NOMO-1 treated with DMSO at 0.1 percent for 48 hours (cell line): ENCODE measurements at regions not wholly inside any gene's neighbourhood (a gene's known extent, or its start where the extent isn't known, plus 50 kb on each side); places are given as distances from the start of the nearest gene placed in this dataset.
"Not testable (repeated sequence)": the region's sequence is repeated elsewhere in the genome, so short reads cannot be mapped to it uniquely, and the experiment has no call there.

Experiments used
- DNase-seq: peaks from one replicate; lab custom pipeline; 2025; ENCODE audit not compliant: unreplicated experiment; lab: John Stamatoyannopoulos, UW

DNA sequence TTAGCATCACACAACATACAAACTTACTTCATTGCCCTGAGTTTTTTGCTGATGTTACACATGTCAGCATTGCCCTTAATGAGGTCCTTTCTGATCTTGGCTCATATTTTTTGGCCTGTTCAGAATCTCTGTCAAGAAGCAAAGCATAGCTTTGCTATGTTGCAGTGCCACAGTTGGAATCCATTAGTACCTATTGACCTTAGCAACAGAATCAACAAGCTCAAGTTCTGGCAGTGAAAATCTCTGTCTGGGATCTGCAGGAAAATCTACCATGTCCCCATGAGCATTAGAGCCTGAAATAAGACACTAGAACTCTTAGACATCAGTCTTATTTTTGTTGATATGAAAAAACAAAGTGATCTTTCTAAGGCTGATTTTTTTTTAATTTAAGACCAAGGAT, 105.6 kb upstream of the FHL2 start:
- no peak for DNase-seq

DNA sequence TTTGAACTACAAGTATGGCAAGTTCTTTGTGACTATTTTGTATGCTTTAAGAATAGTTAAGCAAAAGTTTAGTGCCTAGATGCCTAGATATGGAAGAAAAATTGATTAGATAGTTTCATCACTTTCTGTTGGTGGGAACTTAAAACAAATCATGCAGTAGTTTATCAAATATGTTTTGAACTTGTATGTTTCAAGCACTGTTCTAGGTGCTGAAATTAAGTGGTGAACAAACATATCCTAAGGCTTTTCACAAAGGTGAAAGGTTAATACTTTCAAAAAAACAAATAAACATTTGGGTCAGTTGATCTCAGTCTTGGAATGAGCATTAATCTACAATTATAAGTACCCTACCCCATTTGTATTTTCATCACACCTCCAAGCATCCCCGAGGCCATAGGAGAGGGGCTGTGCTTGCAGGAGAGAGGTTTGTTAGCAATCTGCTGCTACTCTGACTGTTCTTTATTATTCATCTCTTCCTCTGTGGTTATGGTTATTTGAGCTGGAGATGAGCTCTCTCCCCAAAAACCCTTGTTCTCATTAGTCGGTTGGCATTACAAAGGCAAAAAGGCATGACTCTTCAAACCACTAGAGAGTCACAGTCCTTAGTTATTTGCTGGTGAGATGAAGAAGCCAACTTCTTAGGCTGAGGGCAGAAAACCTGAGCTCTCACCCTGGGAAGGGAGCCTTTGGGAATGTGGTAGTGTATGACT, 103.9 kb upstream of the FHL2 start:
- no peak for DNase-seq

DNA sequence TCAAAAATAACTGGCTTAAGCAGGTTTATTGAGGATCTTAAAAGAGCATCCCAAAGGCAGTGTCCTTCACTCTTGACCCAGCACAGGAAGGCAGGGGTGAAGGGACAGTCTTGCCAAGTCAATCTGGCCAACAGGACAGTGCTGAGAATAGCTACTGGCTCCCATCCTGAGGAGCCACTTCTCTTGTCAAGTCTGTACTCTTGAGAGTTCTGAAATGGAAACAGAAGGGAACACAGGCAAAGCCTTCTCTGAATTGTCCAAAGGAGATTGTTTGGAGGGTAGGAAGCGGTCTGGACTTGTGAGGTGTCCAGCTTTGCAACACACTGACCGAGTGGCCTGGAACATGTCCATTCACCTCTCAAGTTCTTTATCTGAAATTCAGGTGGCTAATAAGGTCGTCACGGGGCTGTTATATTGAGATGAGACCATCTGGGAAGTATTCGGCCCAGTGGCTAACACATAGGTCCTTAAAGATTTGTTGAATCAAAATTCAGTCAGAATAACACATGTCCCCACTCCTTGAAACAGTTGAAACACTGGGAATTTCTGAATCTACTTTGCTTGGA, 99.5 kb upstream of the FHL2 start:
- DNase-seq: no peak

DNA sequence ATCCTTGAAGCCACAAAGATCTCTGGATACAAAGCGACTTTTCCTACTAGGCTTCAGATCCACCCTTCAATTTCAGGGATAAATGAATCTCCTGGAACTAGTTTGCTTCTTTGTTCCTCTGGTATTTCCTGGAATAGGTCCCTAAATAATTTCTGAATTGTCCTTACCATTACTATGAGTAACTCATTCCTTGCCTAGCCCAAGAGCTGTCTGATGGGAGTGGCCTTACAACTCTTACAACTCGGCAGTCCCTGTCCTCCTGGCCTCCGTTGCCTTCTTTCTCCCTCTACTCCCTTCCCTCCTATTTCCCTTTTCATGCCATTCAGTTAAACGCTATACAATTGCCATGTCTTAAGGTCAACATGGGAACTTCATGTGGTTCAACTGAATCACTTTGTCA, 98.2 kb upstream of the FHL2 start:
- DNase-seq: no peak

DNA sequence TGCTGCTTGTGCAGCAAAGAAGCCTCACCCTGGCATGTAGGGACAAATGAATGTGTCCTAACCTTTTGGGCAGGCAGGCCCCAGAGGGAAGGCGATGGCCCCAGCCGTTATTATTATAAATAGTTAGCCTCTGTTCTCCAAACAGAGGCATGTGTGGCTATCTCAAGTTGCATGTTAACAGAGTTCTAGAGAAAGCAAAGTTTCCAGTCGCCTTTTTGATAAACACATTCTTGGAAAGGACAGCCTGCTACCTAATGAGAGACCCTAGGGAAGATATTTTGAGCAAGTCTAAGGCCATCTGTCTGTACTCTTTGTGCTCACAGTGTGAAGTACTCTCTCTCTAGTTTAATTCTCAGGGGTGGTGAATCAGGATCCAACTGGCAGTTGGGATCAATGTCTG, 97.4 kb upstream of the FHL2 start:
- DNase-seq: no peak

DNA sequence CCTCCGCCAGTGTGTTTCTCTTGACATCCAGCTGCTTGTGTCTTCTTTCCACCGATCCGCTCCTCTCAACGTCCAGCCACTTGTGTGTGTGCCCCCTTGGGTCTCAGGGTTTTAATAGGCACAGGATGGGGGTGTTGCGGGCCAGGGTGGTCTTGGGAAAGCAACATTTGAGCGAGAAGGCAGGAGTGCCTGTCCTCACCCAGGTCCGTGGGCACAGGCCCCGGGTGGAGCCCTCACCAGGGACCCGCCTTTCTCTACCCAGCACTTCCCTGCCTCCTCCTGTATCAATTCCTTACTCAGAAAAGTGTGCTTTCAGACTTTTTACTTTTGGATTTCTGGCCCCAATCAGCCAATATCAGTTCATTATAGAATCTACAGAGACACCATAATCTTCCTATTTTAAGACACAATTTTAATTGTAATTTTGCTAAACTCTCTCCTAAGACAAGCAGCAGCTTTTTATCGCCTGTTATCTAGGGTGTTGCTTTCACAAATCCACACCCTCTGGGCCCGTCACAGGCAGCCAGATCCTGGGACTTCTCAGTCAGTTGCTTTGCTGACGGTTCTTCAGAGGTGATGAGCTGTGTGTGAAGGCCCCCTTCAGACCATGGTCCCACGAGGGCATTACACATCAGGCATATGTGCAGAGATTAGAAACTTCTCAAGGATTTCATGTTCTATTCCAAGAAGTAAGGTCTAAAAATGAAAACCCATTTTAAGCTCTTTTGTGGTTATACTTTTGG, 96.0 kb upstream of the FHL2 start:
- DNase-seq: no peak

DNA sequence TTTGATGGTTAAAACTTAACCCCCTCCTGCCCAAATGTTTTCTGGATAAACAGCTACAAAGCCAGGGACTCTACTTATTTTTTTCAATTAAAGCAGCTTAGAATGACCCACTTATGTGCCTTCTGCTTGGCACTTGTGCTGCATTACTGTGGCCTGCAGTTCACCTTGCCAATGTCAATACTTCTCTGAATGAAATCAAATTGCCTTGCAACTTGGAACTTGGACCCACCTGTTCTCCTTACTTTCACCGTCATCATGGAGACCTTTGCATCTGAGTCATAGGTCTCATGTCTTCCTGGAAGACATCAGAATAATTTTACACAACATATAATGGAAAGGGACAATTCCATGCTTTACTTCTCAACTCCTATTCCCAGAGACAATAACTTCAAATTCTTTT, 92.1 kb upstream of the FHL2 start:
- DNase-seq: no peak

DNA sequence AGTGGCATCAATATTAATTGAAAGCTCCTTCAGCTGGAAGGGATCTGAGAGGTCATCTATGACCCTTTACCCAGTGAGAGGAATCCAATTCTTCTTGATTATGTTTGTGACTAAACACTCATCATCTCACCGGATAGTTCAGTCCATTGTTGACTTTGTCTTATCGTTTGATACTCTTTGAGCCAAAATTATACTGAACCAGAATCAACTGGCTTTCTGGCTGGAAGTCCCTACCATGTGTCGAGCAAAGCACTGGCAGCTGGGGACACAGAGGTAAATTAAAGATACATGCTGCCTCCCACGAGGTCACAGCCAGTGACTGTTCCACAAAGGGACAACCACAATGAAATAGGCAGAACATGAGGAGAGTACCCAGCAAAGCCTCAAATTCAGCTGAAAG, 91.4 kb upstream of the FHL2 start:
- no peak for DNase-seq

DNA sequence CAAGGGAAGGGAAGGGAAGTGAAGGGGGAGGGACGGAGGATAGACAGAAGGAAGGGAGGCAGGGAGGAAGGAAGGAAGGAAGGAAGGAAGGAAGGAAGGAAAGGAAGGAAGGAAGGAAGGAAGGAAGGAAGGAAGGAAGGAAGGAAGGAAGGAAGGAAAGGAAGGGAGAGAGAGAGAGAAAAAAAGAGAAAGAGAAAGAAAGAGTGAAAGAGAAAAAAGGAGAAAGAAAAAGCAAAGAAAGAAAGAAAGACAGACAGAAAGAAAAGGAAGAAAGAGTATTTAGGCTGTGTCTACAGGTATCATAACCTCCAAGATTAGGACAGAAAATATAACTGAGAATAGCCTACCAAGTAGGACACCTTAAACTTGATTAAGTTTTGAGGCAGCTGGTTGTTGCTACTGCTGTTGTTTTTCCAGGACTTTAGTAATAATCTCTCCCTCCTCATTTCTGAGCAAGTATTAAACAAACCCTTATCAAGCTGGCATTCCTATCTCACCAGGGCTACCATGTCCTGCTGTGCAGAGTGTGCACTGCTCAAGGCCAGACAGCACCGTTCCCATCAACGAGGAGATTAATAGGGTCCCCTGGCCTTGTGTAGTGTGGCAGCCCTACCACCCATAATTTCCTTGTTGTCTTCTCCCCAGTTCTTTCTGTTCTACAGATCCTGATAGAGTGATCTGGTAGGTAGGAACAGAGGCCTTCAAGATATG, 90.5 kb upstream of the FHL2 start:
- DNase-seq: no peak

DNA sequence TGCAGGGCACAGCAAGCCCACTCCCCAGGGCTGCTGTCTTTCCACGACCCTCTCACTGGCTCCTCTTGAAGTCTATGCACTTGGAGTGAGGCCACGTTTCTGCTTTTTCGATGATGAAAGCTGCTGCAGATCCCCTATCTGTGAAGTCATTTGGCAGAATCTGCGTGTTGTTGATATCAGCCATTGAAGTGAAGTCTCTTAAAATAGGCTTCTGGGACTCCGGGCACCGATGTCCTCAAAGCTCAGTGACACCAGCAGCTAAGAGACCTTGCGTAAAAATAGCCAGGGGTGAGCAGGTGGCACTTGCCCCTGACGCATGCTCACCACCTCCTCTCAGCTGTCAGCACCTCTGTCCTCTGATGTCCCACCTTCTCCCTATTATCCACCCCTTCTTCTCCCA, 89.4 kb upstream of the FHL2 start:
- no peak for DNase-seq

DNA sequence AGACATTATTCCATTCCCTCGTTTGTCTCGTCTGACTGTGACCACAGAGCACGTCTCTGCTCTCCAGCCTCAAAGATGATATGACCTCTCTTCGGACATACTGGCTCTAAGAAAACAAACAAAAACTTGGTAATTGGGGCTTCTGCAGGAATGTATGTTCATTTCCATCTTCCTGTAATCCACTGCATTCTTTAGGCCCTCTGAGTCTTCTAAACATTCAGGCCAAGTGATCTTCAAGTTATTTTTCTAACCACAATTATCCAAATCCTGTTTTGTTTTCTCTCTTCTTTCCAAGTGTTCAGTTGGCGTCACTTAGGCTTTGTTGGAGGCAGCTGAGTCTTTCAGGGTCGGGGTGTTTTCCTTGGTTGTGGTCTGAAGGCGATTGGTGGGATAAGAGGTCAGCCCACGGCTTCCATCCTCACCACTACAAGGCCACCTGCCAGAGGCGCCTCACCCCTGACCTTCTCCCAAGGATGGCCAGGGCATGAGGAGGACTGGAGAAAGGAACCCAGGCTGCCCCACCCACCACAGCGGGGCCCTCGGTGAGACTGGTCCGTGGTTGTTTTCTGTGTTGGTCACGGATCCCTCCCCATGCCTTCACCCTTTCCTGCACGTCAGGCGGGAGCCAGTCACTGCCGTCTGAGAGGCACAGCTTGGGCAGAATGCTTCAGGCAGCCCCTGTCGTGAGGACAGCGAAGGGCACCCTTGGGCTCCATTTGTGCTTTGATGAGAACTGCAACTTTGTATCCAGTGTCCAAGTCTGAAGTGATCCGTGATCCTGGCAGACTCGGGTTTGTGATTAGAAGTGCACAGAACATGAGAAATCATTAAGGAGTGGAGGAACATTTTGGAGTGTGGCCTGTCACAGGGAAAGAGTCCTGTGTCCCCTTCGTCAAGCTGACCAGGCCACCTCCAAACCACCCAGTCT, 88.6 kb upstream of the FHL2 start:
- DNase-seq: no peak

DNA sequence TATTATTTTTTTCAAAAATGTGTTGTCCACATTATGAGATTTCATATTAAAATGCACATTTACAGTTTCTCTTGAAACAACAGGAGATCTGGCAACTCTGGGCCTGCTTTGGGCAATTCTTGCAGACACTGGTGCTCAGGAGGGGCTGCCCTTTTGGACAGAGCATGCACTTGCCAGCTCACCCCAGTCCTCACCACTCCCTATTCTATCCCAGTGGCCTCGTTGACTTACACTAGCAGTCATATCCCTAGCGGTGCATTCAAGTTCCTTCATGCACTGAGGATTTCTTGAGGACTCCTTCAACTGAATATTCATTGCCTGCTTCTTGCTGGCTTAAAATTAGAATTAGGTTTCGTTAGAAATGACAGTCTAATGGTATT, 87.9 kb upstream of the FHL2 start:
- DNase-seq: no peak

DNA sequence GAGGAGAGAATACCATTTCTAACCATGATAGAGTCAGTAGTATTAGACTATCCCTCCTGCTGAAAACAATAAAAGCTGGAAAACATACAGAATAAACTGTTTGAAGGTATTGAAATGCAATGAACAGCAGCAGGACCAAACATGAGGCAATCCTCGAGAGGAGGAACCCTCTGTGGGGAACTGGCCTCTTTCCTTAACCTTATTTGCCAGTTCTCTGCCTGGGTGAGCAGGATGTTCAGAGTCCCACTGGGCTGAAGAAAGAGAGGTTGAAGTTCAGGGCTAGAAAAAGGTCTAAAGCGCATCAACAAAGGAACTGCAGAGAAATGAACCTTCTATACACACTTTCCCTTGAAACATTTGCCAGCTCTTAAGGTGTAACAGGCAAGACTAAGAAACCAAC, 79.8 kb upstream of the FHL2 start:
- DNase-seq: no peak

DNA sequence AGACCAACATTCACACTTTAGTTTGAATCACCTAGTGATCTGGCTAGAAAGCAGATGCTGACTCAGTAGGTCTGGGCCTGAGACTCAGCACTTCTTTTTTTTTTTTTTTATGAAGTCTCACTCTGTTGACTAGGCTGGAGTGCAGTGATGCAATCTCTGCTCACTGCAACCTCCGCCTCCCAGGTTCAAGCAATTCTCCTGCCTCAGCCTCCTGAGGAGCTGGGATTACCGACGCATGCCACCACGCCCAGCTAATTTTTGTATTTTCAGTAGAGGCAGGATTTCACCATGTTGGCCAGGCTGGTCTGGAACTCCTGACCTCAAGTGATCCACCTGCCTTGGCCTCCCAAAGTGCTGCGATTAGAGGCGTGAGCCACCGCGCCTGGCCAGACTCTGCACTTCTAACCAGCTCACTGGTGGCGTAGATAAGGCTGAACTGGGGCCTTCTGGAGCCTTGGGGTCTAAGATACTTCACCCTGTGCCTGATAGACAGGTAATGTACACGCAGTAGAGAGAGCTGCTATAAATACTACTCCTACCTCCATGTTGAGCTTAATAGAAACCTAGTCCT, 78.3 kb upstream of the FHL2 start:
- not testable (repeated sequence) for DNase-seq

DNA sequence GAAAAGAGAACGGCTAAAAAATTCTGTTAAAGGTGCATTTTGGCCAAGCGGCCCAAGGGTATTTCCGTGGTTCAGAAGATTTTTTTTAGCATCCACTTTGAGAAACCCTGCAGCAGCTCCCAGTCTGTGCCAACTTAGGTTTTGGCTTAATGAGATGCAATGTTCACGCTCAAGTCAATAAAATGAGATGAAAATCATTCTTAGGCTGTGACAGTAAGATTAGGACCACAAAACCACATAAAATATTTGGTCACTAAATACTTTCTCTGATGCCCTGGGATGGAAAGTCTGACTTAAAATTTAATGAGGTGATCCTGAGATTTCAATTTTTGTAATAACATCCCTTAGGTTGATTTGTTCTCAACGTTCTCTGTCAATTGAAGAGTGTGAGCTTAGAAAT, 74.2 kb upstream of the FHL2 start:
- no peak for DNase-seq

DNA sequence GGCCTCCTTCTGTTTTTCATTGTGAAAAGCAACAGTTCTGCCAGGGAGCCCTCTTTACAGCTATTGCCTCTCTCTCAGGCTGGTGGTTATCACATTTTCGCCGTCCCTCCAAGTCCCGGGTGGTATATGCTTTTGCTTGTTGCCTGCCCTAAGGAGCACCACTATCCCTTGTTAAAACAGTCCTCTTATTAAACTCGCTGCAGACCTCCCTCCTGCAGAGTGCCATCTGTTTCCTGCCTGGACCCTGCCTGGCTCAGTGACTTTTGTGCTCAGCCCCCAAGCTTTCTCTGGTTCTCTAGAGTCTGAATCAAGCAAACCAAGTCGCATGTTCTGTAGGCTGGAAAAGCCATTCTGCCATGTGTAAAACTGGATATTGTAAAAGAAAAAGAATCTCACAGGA, 72.1 kb upstream of the FHL2 start:
- DNase-seq: no peak

DNA sequence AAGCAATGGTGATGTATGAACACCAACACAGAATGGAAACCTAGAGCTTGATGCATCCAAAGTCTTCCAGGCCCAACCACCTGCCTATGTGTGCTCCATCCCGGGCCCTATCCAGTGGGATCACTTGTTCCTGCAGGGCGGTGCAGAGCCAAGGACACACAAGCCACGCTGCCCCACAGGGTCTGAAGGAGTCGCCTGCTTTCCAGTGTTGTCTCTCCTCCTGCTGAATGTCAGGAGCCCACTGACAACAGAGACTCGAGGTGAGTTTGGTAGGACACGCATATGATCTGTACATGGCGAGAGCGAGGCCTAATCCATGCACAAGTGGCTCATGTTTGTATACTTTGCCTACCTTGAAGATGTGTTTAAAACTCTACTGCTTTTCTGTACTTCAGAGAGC, 70.9 kb upstream of the FHL2 start:
- DNase-seq: no peak

DNA sequence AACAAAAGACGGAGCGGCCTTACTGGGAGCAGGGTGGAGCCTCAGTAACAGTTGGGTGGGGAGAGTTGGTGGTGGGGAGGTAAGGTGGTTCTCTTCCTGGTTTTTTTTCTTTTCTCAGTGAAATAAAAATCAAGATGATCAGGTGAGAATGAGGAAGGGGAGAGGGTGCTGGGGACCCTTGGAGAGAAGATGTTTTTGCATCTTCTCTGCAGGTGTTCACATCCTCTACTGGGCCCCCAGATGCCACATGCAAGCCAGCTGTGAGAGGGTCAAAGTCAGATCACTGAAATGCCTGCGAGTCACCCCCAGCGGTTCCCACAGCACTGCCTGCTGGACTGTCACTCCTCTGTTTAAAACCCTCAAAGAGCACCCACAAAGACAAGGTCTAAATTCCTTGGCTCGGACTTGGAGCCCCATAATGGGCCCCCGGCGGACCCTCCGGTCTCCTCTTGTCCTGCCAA, 69.8 kb upstream of the FHL2 start:
- DNase-seq: no peak

DNA sequence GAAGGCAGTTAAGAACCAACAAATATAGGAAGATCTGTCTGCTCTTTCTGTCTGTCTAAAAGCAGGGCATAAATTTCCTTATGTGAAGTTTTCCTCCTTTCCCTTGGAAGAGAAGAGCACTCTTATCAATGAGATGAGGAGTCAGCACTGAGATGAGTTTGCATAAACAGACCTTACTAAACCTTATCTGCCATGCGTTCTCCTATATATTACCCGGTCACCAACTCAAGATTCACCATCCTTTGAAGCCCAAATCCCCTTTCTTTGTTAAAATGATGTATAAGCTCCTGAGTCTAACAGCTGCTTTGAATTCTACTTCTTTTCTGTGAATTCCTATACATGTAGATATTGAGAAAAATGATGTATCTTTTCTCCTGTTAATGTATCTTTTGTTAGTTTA, 65.5 kb upstream of the FHL2 start:
- DNase-seq: no peak

DNA sequence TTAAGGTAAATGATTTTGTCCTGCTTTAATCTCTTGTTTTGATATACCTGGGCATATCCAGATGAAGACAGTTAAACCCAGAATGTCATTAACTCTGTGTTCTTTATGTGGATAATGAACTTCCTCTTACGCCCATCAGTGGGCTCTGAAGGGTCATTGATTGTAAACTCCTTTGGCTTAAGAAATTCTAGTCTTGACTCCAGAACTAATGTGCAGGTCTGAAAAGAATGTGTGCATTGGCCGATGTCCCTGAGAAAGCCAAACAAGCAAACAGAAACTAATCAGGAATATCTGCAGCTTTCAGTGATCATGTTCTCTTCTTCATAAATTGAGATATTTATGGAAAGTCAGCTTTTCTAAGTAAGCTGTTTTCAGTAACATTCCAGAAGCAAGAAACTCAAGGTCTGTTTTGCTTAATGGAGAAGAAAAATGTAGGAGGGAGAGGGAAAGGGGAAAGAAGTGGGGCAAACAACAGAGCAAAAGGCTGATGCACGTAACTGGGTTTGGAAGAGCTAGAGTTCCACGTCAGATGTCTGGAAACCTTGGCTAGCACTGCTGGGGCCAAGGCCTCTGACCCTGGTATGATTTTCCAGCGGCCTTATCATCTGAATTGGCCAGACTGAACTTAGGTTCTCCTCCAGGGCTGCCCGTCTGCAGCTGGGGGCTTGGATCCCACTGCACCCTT, 61.3 kb upstream of the FHL2 start:
- DNase-seq: no peak
